Gastroesophageal sphincter (tissue), 3 donors: ENCODE measurements at regions not wholly inside any gene's neighbourhood (a gene's known extent, or its start where the extent isn't known, plus 50 kb on each side); places are given as distances from the start of the nearest gene placed in this dataset.

ENCODE experiments used
- CTCF ChIP-seq, 4 experiments: fragments of 200-600 bp in 2 of 4; fragments of 450-650 bp in 2 of 4; sonication (generic) in 1 of 4; IDR thresholded peaks; one replicate each; pipeline ENCODE4 v1.5.1; 2017 to 2019; ENCODE audit warnings: antibody characterized with exemption in 4 of 4, mild to moderate bottlenecking in 2 of 4, moderate library complexity in 2 of 4
- EP300 ChIP-seq: sonication (generic); formaldehyde crosslinking; IDR thresholded peaks from one replicate; pipeline ENCODE4 v1.6.1; 2017; ENCODE audit warnings: antibody characterized with exemption, mild to moderate bottlenecking
- POLR2A ChIP-seq, 2 donors: fragments of 450-650 bp; IDR thresholded peaks; one replicate each; pipeline ENCODE4 v1.6.1; 2017; ENCODE audit warnings: antibody characterized with exemption in 2 of 2, mild to moderate bottlenecking in 2 of 2, moderate library complexity in 1 of 2

- no peak for TF ChIP-seq CTCF (IDR thresholded peaks at IDR 0.05)
- no peak for TF ChIP-seq EP300
- no peak for TF ChIP-seq POLR2A (IDR thresholded peaks at IDR 0.05)
Measured at GRCh38 chr2:17427401-17427800, 90.8 kb downstream of the RAD51AP2 start.
